ENCODE measurements at regions not wholly inside any gene's neighbourhood (a gene's known extent, or its start where the extent isn't known, plus 50 kb on each side); places are given as distances from the start of the nearest gene placed in this dataset.

GRCh38 chr13:57036290-57036689 is 104.4 kb upstream of the PRR20A start:
- DNase-seq (ENCODE audit: low read depth in 1 of 2, low spot score in 2 of 2) = no peak
- Histone ChIP-seq H3K9ac (replicated peaks in 1 of 4; ENCODE audit: extremely low read depth in 1 of 4, low read depth in 3 of 4, low read length in 3 of 4) (no peak overlapping the region), H2AK5ac (ENCODE audit: low read depth, low read length) (no peak overlapping the region), H3K4me2 (ENCODE audit: insufficient read depth in 1 of 2, low read depth in 2 of 2, low read length in 2 of 2) (no peak overlapping the region), H3K56ac (replicated peaks; ENCODE audit: insufficient read length, low read depth, low read length) (no peak overlapping the region), H3K23me2 (ENCODE audit: low read depth, low read length) (no peaks in the 10 kb centered on the region), H2BK5ac (ENCODE audit: low read depth, low read length) (no peak overlapping the region), H2BK120ac (replicated peaks; ENCODE audit: low read depth, low read length) (no peak overlapping the region), H3K9me3 (ENCODE audit: insufficient read depth in 2 of 2, low read depth in 1 of 2, low read length in 1 of 2) (no peaks in the 10 kb centered on the region), H4K20me1 (replicated peaks in 1 of 2; ENCODE audit: control insufficient read depth in 1 of 2, insufficient read depth in 2 of 2, low read length in 2 of 2) (no peaks in the 10 kb centered on the region), H4K91ac (replicated peaks; ENCODE audit: insufficient read length, low read length) (no peak overlapping the region), H3K4me1 (replicated peaks in 1 of 4; ENCODE audit: control insufficient read depth in 3 of 4, insufficient read depth in 4 of 4, low read length in 3 of 4) (no peaks in the 10 kb centered on the region), H2AFZ (ENCODE audit: low read length) (no peak overlapping the region), H3K79me2 (ENCODE audit: control insufficient read depth in 1 of 2, insufficient read depth in 2 of 2, low read length in 2 of 2) (no peaks in the 10 kb centered on the region), H3K36me3 (ENCODE audit: control insufficient read depth in 2 of 4, insufficient read depth in 4 of 4, low read length in 3 of 4) (no peaks in the 10 kb centered on the region), H4K8ac (ENCODE audit: extremely low read depth, insufficient read depth, low read length) (no peak overlapping the region), H3K79me1 (ENCODE audit: low read depth, low read length) (no peaks in the 10 kb centered on the region), H4K5ac (ENCODE audit: insufficient read length, low read depth, low read length) (no peak overlapping the region), H3K27me3 (replicated peaks in 1 of 4; ENCODE audit: control insufficient read depth in 3 of 4, extremely low read depth in 1 of 4, insufficient read depth in 3 of 4, low read length in 3 of 4) (no peaks in the 10 kb centered on the region), H2BK15ac (ENCODE audit: low read length) (no peak overlapping the region), H2BK12ac (ENCODE audit: low read depth, low read length) (no peak overlapping the region), H3K18ac (ENCODE audit: extremely low read depth, low read length) (no peak overlapping the region), H3K4ac (replicated peaks; ENCODE audit: insufficient read length, low read depth, low read length) (no peak overlapping the region), H3K4me3 (ENCODE audit: extremely low read depth in 1 of 4, insufficient read depth in 2 of 4, low read depth in 3 of 4, low read length in 4 of 4) (no peak overlapping the region), H2BK20ac (ENCODE audit: low read length) (no peak overlapping the region), H3K23ac (ENCODE audit: insufficient read length) (no peak overlapping the region), H3K27ac (ENCODE audit: low read depth, low read length) (no peak overlapping the region), H3K14ac (ENCODE audit: insufficient read length) (no peak overlapping the region)
- ChIA-PET POLR2A (ENCODE audit: partially characterized antibody) (no interaction called here), CTCF (ENCODE audit: partially characterized antibody) (interaction anchor here (0.5 kb wide), 1 partner anchor 164 kb away, joined by 3 read pairs; no protein-coding TSS in a partner anchor)
- 93% methylated on average over 4 of the region's 4 CpGs; no CpG with 5 or more reads in 1 of the 2 experiments for WGBS, 2 experiments (ENCODE audit: extremely low coverage in 1 of 2, insufficient coverage in 1 of 2, insufficient read length in 1 of 2, insufficient replicate concordance in 2 of 2, low coverage in 1 of 2, low lambda C conversion rate in 2 of 2, missing lambda C conversion rate in 1 of 2)
- no peak for FAIRE-seq
- TF ChIP-seq TBP (IDR thresholded peaks at IDR 0.05; ENCODE audit: low read depth, low read length) (no peak), ZNF274 (IDR thresholded peaks at IDR 0.05; ENCODE audit: borderline replicate concordance, extremely low read depth, low read length) (no peak), HDAC2 (IDR thresholded peaks at IDR 0.05; ENCODE audit: borderline replicate concordance in 1 of 2, low read depth in 2 of 2, low read length in 2 of 2) (no peak), JUN (IDR thresholded peaks at IDR 0.05; ENCODE audit: low read depth, low read length) (no peak), KDM5A (IDR thresholded peaks at IDR 0.05; ENCODE audit: low read length) (no peak), MAX (IDR thresholded peaks at IDR 0.05) (no peak), POU5F1 (IDR thresholded peaks at IDR 0.05; ENCODE audit: low read depth, low read length) (no peak), EZH2 (IDR thresholded peaks at IDR 0.05; ENCODE audit: low read depth, low read length, severe bottlenecking) (no peak), POLR2AphosphoS5 (IDR thresholded peaks at IDR 0.05; ENCODE audit: low read depth, low read length) (no peak), EP300 (IDR thresholded peaks at IDR 0.05; ENCODE audit: borderline replicate concordance in 1 of 2, low read depth in 2 of 2, low read length in 2 of 2) (no peak), GTF2F1 (IDR thresholded peaks at IDR 0.05; ENCODE audit: borderline replicate concordance, low read depth, low read length) (no peak), HDAC6 (IDR thresholded peaks at IDR 0.05; ENCODE audit: low read depth, low read length) (no peak), KDM1A (IDR thresholded peaks at IDR 0.05; ENCODE audit: borderline replicate concordance, low read length) (no peak)

Measured in H1 (cell line).